ENCODE measurements at regions not wholly inside any gene's neighbourhood (a gene's known extent, or its start where the extent isn't known, plus 50 kb on each side); places are given as distances from the start of the nearest gene placed in this dataset.
"Not testable (repeated sequence)": the region's sequence is repeated elsewhere in the genome, so short reads cannot be mapped to it uniquely, and the experiment has no call there.

- no peak for DNase-seq
Measured at GRCh38 chr3:72162649-72163184, 377.8 kb upstream of the PROK2 start.

GRCh38 chr3:72161881-72162595 lies 377.1 kb upstream of the PROK2 start:
- DNase-seq, result no peak

- DNase-seq, result not testable (repeated sequence)
Measured at GRCh38 chr3:72161285-72161684, 376.3 kb upstream of the PROK2 start.

- no peak for DNase-seq
Measured at GRCh38 chr3:72160351-72160750, 375.4 kb upstream of the PROK2 start.

GRCh38 chr3:72159487-72159886 lies 374.5 kb upstream of the PROK2 start:
- no peak for DNase-seq

GRCh38 chr3:72158639-72159326 lies 373.8 kb upstream of the PROK2 start:
- DNase-seq, result no peak

GRCh38 chr3:72157748-72158638 lies 373.0 kb upstream of the PROK2 start:
- no peak for DNase-seq

- DNase-seq, result no peak
Measured at GRCh38 chr3:72155391-72156064, 370.6 kb upstream of the PROK2 start.

GRCh38 chr3:72154391-72155335 lies 369.7 kb upstream of the PROK2 start:
- DNase-seq, result no peak

GRCh38 chr3:72153477-72154314 lies 368.7 kb upstream of the PROK2 start:
- no peak for DNase-seq

- no peak for DNase-seq
Measured at GRCh38 chr3:72152551-72153476, 367.9 kb upstream of the PROK2 start.

GRCh38 chr3:72151465-72152238 lies 366.7 kb upstream of the PROK2 start:
- no peak for DNase-seq

GRCh38 chr3:72150634-72151412 lies 365.9 kb upstream of the PROK2 start:
- DNase-seq, result no peak

- DNase-seq, result no peak
Measured at GRCh38 chr3:72149645-72150300, 364.8 kb upstream of the PROK2 start.

- DNase-seq, result no peak
Measured at GRCh38 chr3:72147600-72147999, 362.7 kb upstream of the PROK2 start.

GRCh38 chr3:72145506-72146380 lies 360.8 kb upstream of the PROK2 start:
- no peak for DNase-seq
